CD14-positive monocyte (primary cell): ENCODE measurements at regions not wholly inside any gene's neighbourhood (a gene's known extent, or its start where the extent isn't known, plus 50 kb on each side); places are given as distances from the start of the nearest gene placed in this dataset.

Source experiments
- DNase-seq, 3 donors: peaks; one replicate each; pipeline ENCODE4 v3.0.0-alpha.2; 2011 to 2022
- H2AFZ ChIP-seq: 2 replicates; pipeline ENCODE4 v1.6.0; 2012; ENCODE audit warnings: mild to moderate bottlenecking, low read depth, low read length, inconsistent platforms; ENCODE audit not compliant: insufficient read depth, poor library complexity, severe bottlenecking
- H3K27ac ChIP-seq, 2 donors: 1 replicate in 1 of 2; 2 replicates in 1 of 2; pipeline ENCODE4 v1.5.1; 2012 to 2013; ENCODE audit warnings: low read length in 2 of 2, control low read depth in 1 of 2, inconsistent platforms in 1 of 2, low read depth in 1 of 2, mild to moderate bottlenecking in 1 of 2
- H3K27me3 ChIP-seq, 2 donors: one replicate each; pipeline versions ENCODE4 v1.6.0 to v1.6.1; 2011 to 2013; ENCODE audit warnings: low read length in 2 of 2; ENCODE audit not compliant: control insufficient read depth in 2 of 2, insufficient read depth in 2 of 2
- H3K36me3 ChIP-seq, 2 donors: replicated peaks in 1 of 2; 1 replicate in 1 of 2; 2 replicates in 1 of 2; pipeline versions ENCODE4 v1.5.1 to v1.6.1; 2012 to 2013; ENCODE audit warnings: low read length in 2 of 2, control low read depth in 1 of 2, inconsistent platforms in 1 of 2, mild to moderate bottlenecking in 1 of 2; ENCODE audit not compliant: insufficient read depth in 2 of 2, control insufficient read depth in 1 of 2
- H3K4me1 ChIP-seq, 2 donors: 1 replicate in 1 of 2; 2 replicates in 1 of 2; pipeline versions ENCODE4 v1.5.1 to v1.6.1; 2012 to 2013; ENCODE audit warnings: low read length in 2 of 2, control low read depth in 1 of 2, inconsistent platforms in 1 of 2, mild to moderate bottlenecking in 1 of 2, moderate library complexity in 1 of 2; ENCODE audit not compliant: insufficient read depth in 2 of 2, control insufficient read depth in 1 of 2
- H3K4me2 ChIP-seq: replicated peaks from 2 replicates; pipeline ENCODE3; 2012; ENCODE audit warnings: low read length, moderate library complexity, mild to moderate bottlenecking; ENCODE audit not compliant: poor library complexity, severe bottlenecking; ENCODE audit errors: extremely low read depth
- H3K4me3 ChIP-seq, 3 experiments: fragments of 200-600 bp in 1 of 3; sonication (generic) in 1 of 3; replicated peaks in 1 of 3; 1 replicate in 2 of 3; 2 replicates in 1 of 3; pipeline ENCODE4 v1.5.1; 2011 to 2013; ENCODE audit warnings: low read length in 3 of 3, mild to moderate bottlenecking in 3 of 3, control low read depth in 2 of 3, low read depth in 2 of 3, inconsistent platforms in 1 of 3, moderate library complexity in 1 of 3
- H3K79me2 ChIP-seq: 2 replicates; pipeline ENCODE4 v1.6.0; 2012; ENCODE audit warnings: mild to moderate bottlenecking, control low read depth, inconsistent platforms, low read length, moderate library complexity; ENCODE audit not compliant: insufficient read depth
- H3K9ac ChIP-seq: 2 replicates; pipeline ENCODE4 v1.6.0; 2017; ENCODE audit warnings: low read length, mild to moderate bottlenecking; ENCODE audit not compliant: insufficient read depth, poor library complexity, severe bottlenecking
- H3K9me3 ChIP-seq, 2 donors: replicated peaks in 1 of 2; 1 replicate in 1 of 2; 2 replicates in 1 of 2; pipeline versions ENCODE4 v1.5.1 to v1.6.1; 2012 to 2013; ENCODE audit warnings: low read length in 2 of 2, control low read depth in 1 of 2; ENCODE audit not compliant: control insufficient read depth in 1 of 2, insufficient read depth in 1 of 2
- H4K20me1 ChIP-seq: 2 replicates; pipeline ENCODE4 v1.6.0; 2012; ENCODE audit warnings: mild to moderate bottlenecking, low read length, control low read depth, moderate library complexity; ENCODE audit not compliant: insufficient read depth
- H3K27ac Mint-ChIP-seq, 7 donors: one replicate each; pipeline ENCODE4 v1.8.0; 2020; ENCODE audit warnings: mild to moderate bottlenecking in 7 of 7, mixed read lengths in 7 of 7, moderate library complexity in 6 of 7, inconsistent platforms in 2 of 7
- H3K27me3 Mint-ChIP-seq, 3 donors: one replicate each; pipeline ENCODE4 v1.8.0; 2021 to 2022; ENCODE audit warnings: low read depth in 3 of 3, mild to moderate bottlenecking in 3 of 3, mixed read lengths in 3 of 3, moderate library complexity in 3 of 3, inconsistent platforms in 1 of 3
- H3K36me3 Mint-ChIP-seq, 2 donors: one replicate each; pipeline ENCODE4 v1.8.0; 2020; ENCODE audit warnings: mixed read lengths in 2 of 2, inconsistent platforms in 1 of 2, mild to moderate bottlenecking in 1 of 2
- H3K4me1 Mint-ChIP-seq: one replicate; pipeline ENCODE4 v1.8.0; 2020; ENCODE audit warnings: mild to moderate bottlenecking, mixed read lengths
- H3K4me3 Mint-ChIP-seq, 2 donors: one replicate each; pipeline ENCODE4 v1.8.0; 2020; ENCODE audit warnings: mild to moderate bottlenecking in 2 of 2, mixed read lengths in 2 of 2, moderate library complexity in 1 of 2
- H3K9me3 Mint-ChIP-seq, 7 donors: one replicate each; pipeline ENCODE4 v1.8.0; 2020 to 2022; ENCODE audit warnings: mixed read lengths in 7 of 7, mild to moderate bottlenecking in 6 of 7, moderate library complexity in 6 of 7, inconsistent platforms in 2 of 7
- WGBS: methylation state at CpG from one replicate; pipeline ENCODE4 v1.1.5; 2013; ENCODE audit warnings: missing lambda C conversion rate; ENCODE audit not compliant: insufficient coverage; 5-methylcytosine and 5-hydroxymethylcytosine counted together
- intact Hi-C, 2 donors: fragments of 100-400 bp; cut with micrococcal nuclease; formaldehyde crosslinking; loops; one replicate each; pipeline versions ENCODE4 v1.15.0 to v1.15.1; 2023
- TF ChIP-seq, protein P1 (sequence below): fragments of 200-600 bp; IDR thresholded peaks from one replicate; pipeline ENCODE4 v1.8.0; 2022; ENCODE audit warnings: antibody characterized with exemption, mild to moderate bottlenecking

- Histone ChIP-seq H2AFZ (no peak overlapping the region), H3K36me3 (no peaks in the 10 kb centered on the region), H3K9ac (no peak overlapping the region), H3K27me3 (no peaks in the 10 kb centered on the region), H3K9me3 (no peaks in the 10 kb centered on the region), H3K4me1 (no peaks in the 10 kb centered on the region), H4K20me1 (no peaks in the 10 kb centered on the region), H3K79me2 (no peaks in the 10 kb centered on the region), H3K27ac (no peak overlapping the region), H3K4me2 (no peak overlapping the region), H3K4me3 (no peak overlapping the region)
- TF ChIP-seq, protein P1, sequence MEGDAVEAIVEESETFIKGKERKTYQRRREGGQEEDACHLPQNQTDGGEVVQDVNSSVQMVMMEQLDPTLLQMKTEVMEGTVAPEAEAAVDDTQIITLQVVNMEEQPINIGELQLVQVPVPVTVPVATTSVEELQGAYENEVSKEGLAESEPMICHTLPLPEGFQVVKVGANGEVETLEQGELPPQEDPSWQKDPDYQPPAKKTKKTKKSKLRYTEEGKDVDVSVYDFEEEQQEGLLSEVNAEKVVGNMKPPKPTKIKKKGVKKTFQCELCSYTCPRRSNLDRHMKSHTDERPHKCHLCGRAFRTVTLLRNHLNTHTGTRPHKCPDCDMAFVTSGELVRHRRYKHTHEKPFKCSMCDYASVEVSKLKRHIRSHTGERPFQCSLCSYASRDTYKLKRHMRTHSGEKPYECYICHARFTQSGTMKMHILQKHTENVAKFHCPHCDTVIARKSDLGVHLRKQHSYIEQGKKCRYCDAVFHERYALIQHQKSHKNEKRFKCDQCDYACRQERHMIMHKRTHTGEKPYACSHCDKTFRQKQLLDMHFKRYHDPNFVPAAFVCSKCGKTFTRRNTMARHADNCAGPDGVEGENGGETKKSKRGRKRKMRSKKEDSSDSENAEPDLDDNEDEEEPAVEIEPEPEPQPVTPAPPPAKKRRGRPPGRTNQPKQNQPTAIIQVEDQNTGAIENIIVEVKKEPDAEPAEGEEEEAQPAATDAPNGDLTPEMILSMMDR: no peak
- whole genome bisulfite sequencing: no CpG with 5 or more reads among the region's 2 CpGs
- no peak overlapping the region for H3K4me3 Mint-ChIP-seq
- intact Hi-C loops: no loop called here
- peaks cover 2 to 4% (median 2%) of the 10 kb centered on the region in 3 donors for H3K27me3 Mint-ChIP-seq
- peaks cover 0 to 12% (median 0%) of the 10 kb centered on the region in 7 donors for H3K9me3 Mint-ChIP-seq
- H3K27ac Mint-ChIP-seq: no peak overlapping the region
- no peaks in the 10 kb centered on the region for H3K36me3 Mint-ChIP-seq
- DNase-seq: no peak
- H3K4me1 Mint-ChIP-seq: no peaks in the 10 kb centered on the region
Measured at GRCh38 chr16:5386989-5387388, 289.4 kb upstream of the EEF2KMT start.

GRCh38 chr16:5385811-5386210 lies 288.2 kb upstream of the EEF2KMT start:
- Histone ChIP-seq H3K9ac (no peak overlapping the region), H3K4me1 (no peaks in the 10 kb centered on the region), H3K36me3 (no peaks in the 10 kb centered on the region), H3K27me3 (no peaks in the 10 kb centered on the region), H3K27ac (no peak overlapping the region), H3K4me3 (no peak overlapping the region), H3K9me3 (no peaks in the 10 kb centered on the region), H2AFZ (no peak overlapping the region), H3K79me2 (no peaks in the 10 kb centered on the region), H4K20me1 (no peaks in the 10 kb centered on the region), H3K4me2 (no peak overlapping the region)
- H3K27me3 Mint-ChIP-seq: peaks cover 2 to 4% (median 2%) of the 10 kb centered on the region in 3 donors
- H3K36me3 Mint-ChIP-seq: no peaks in the 10 kb centered on the region
- H3K4me3 Mint-ChIP-seq: no peak overlapping the region
- WGBS: no CpG with 5 or more reads among the region's 3 CpGs
- no peak for DNase-seq
- no peak overlapping the region for H3K27ac Mint-ChIP-seq
- intact Hi-C loops: no loop called here
- peaks cover 0 to 12% (median 0%) of the 10 kb centered on the region in 7 donors for H3K9me3 Mint-ChIP-seq
- TF ChIP-seq, protein P1: no peak
- no peaks in the 10 kb centered on the region for H3K4me1 Mint-ChIP-seq
